Loucy (cell line): ENCODE measurements at regions not wholly inside any gene's neighbourhood (a gene's known extent, or its start where the extent isn't known, plus 50 kb on each side); places are given as distances from the start of the nearest gene placed in this dataset.

Source experiments
- H2AFZ ChIP-seq: fragments of 200-600 bp; sonication (generic); 2 replicates; pipeline ENCODE4 v1.6.0; 2016; ENCODE audit warnings: antibody characterized with exemption, mild to moderate bottlenecking, low read length, moderate library complexity
- H3F3A ChIP-seq: fragments of 200-600 bp; 2 replicates; pipeline ENCODE4 v1.6.0; 2016; ENCODE audit warnings: antibody characterized with exemption, low read depth, mild to moderate bottlenecking
- H3K27me3 ChIP-seq: fragments of 200-600 bp; sonication (generic); 2 replicates; pipeline ENCODE4 v1.6.1; 2014; ENCODE audit warnings: low read length, mild to moderate bottlenecking; ENCODE audit not compliant: insufficient read depth, poor library complexity, severe bottlenecking
- H3K36me3 ChIP-seq: fragments of 200-600 bp; sonication (generic); 2 replicates; pipeline ENCODE4 v1.6.1; 2016; ENCODE audit warnings: low read length; ENCODE audit not compliant: insufficient read depth
- H3K4me1 ChIP-seq: fragments of 200-600 bp; sonication (generic); 2 replicates; pipeline ENCODE4 v1.5.1; 2014; ENCODE audit warnings: low read length, mild to moderate bottlenecking; ENCODE audit not compliant: insufficient read depth, poor library complexity, severe bottlenecking
- H3K4me2 ChIP-seq: fragments of 200-600 bp; sonication (generic); 2 replicates; pipeline ENCODE4 v1.6.0; 2014; ENCODE audit warnings: antibody characterized with exemption, low read length, low read depth, mild to moderate bottlenecking; ENCODE audit not compliant: poor library complexity, severe bottlenecking
- H3K4me3 ChIP-seq: fragments of 200-600 bp; sonication (generic); 2 replicates; pipeline ENCODE4 v1.5.1; 2014; ENCODE audit warnings: low read length, mild to moderate bottlenecking, mixed read lengths; ENCODE audit not compliant: poor library complexity, severe bottlenecking
- H3K79me2 ChIP-seq: fragments of 200-600 bp; sonication (generic); 2 replicates; pipeline ENCODE4 v1.6.1; 2014; ENCODE audit warnings: low read length; ENCODE audit not compliant: insufficient read depth
- H3K9ac ChIP-seq: fragments of 200-600 bp; sonication (generic); 2 replicates; pipeline ENCODE4 v1.6.0; 2014; ENCODE audit warnings: mild to moderate bottlenecking, low read depth, low read length, moderate library complexity; ENCODE audit not compliant: poor library complexity, severe bottlenecking
- H3K9me2 ChIP-seq: fragments of 200-600 bp; sonication (generic); replicated peaks from 2 replicates; pipeline ENCODE4 v1.6.1; 2016; ENCODE audit warnings: low read depth, low read length, mixed read lengths
- H3K9me3 ChIP-seq: fragments of 200-600 bp; sonication (generic); 2 replicates; pipeline ENCODE4 v1.6.1; 2014; ENCODE audit warnings: mild to moderate bottlenecking, antibody characterized with exemption, low read length, low read depth; ENCODE audit not compliant: insufficient read depth
- H4K20me1 ChIP-seq: fragments of 200-600 bp; sonication (generic); 2 replicates; pipeline ENCODE4 v1.6.0; 2014; ENCODE audit warnings: antibody characterized with exemption, low read length, mild to moderate bottlenecking; ENCODE audit not compliant: insufficient read depth, poor library complexity, severe bottlenecking
- EZH2phosphoT487 ChIP-seq: fragments of 200-600 bp; IDR thresholded peaks from 2 replicates; pipeline ENCODE4 v1.6.1; 2018; ENCODE audit warnings: antibody characterized with exemption, mild to moderate bottlenecking, moderate library complexity, borderline replicate concordance
- TF ChIP-seq, protein P1 (sequence below): fragments of 200-600 bp; sonication (generic); conservative IDR thresholded peaks from 2 replicates; pipeline ENCODE4 v1.5.1; 2014; ENCODE audit warnings: mild to moderate bottlenecking, antibody characterized with exemption, low read length

DNA sequence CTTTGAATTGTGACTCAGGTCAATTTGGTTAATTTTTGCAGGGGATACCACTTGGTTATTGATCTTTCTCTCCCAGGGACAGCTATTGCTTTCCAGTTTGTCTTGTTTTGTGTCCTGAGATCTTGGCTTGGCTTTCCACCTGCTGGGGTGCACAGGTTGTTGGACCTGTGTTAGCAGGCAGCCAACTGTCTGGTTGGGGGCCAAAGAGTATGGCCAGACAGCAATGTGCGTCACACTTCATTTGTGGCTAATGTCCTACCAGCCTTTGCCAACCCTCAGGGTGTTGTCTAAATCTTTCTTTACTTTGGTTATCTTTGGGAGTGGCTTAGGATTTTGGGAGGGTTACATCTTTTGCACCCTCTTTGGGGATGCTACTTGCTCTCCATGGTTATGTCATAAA is 494.9 kb upstream of the ATP2B1 start:
- Histone ChIP-seq H3K4me2 (no peak overlapping the region), H3K9me3 (no peaks in the 10 kb centered on the region)
- TF ChIP-seq EZH2phosphoT487 = no peak
- TF ChIP-seq, protein P1, sequence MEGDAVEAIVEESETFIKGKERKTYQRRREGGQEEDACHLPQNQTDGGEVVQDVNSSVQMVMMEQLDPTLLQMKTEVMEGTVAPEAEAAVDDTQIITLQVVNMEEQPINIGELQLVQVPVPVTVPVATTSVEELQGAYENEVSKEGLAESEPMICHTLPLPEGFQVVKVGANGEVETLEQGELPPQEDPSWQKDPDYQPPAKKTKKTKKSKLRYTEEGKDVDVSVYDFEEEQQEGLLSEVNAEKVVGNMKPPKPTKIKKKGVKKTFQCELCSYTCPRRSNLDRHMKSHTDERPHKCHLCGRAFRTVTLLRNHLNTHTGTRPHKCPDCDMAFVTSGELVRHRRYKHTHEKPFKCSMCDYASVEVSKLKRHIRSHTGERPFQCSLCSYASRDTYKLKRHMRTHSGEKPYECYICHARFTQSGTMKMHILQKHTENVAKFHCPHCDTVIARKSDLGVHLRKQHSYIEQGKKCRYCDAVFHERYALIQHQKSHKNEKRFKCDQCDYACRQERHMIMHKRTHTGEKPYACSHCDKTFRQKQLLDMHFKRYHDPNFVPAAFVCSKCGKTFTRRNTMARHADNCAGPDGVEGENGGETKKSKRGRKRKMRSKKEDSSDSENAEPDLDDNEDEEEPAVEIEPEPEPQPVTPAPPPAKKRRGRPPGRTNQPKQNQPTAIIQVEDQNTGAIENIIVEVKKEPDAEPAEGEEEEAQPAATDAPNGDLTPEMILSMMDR = no peak

DNA sequence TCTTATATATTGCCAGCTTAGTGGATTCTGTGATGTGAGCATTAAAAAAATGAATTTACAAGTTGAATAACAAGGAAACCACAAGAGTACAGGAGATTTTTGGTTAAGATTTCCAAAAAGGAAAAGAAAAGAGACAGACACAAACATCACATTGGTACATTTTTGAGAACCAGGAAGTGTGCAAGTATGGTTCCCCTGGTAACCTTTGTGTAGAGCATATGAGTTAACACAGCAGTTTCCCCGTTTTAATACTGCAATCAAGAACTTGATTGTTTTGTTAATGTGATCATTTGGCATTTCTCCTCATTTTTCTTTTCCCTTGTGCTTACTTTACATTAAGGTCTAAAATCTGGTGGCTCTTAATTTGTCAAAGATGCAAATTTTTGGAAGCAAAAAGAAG is 490.4 kb upstream of the ATP2B1 start:
- no peaks in the 10 kb centered on the region for H3K36me3 ChIP-seq
- no peaks in the 10 kb centered on the region for H4K20me1 ChIP-seq
- H3K4me3 ChIP-seq = no peak overlapping the region
- TF ChIP-seq EZH2phosphoT487 = no peak
- TF ChIP-seq, protein P1 = no peak
- H3K27me3 ChIP-seq = no peaks in the 10 kb centered on the region
- no peaks in the 10 kb centered on the region for H3K9me3 ChIP-seq
- H3K4me1 ChIP-seq = peaks cover 5% of the 10 kb centered on the region
- no peak overlapping the region for H3K9ac ChIP-seq
- H3F3A ChIP-seq = no peaks in the 10 kb centered on the region
- peak overlapping the region; percentile 57; the same call in 1 of the 2 replicates for H2AFZ ChIP-seq
- H3K79me2 ChIP-seq = no peaks in the 10 kb centered on the region
- no peaks in the 10 kb centered on the region for H3K9me2 ChIP-seq
- H3K4me2 ChIP-seq = no peak overlapping the region

More for the DNA sequence above, 494.9 kb upstream of the ATP2B1 start:
- Histone ChIP-seq H3K79me2 (no peaks in the 10 kb centered on the region), H2AFZ (no peak overlapping the region), H3K9ac (no peak overlapping the region), H3K36me3 (no peaks in the 10 kb centered on the region), H3F3A (no peaks in the 10 kb centered on the region), H3K9me2 (no peaks in the 10 kb centered on the region), H4K20me1 (no peaks in the 10 kb centered on the region), H3K4me1 (peaks cover 5% of the 10 kb centered on the region), H3K4me3 (no peak overlapping the region), H3K27me3 (no peaks in the 10 kb centered on the region)

DNA sequence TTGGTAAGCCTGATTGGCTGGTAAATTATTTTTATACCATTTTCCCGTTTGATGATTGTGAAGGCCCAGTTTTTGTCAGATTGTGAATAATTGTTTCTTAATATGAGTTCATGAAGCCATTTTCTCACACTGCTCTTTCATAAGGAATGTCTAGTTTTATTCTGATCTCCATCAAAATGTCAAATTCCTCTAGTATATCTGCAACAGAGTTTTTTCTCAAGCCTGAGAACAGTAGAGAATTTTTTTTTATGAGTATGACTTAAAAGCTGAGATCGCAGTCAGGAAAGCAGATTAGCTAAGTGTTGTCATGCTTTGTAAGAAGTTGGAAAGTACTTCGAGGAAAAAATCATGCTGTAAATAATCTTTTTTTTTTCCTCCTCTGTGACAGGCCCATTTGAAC is 484.9 kb upstream of the ATP2B1 start:
- H3K36me3 ChIP-seq = no peaks in the 10 kb centered on the region
- no peaks in the 10 kb centered on the region for H3K4me1 ChIP-seq
- no peaks in the 10 kb centered on the region for H3K9me2 ChIP-seq
- no peaks in the 10 kb centered on the region for H4K20me1 ChIP-seq
- no peaks in the 10 kb centered on the region for H3K9me3 ChIP-seq
- H2AFZ ChIP-seq = no peak overlapping the region
- H3K4me3 ChIP-seq = no peak overlapping the region
- H3K27me3 ChIP-seq = no peaks in the 10 kb centered on the region
- no peaks in the 10 kb centered on the region for H3F3A ChIP-seq
- no peak overlapping the region for H3K9ac ChIP-seq
- no peak for TF ChIP-seq EZH2phosphoT487
- TF ChIP-seq, protein P1 = no peak
- H3K4me2 ChIP-seq = no peak overlapping the region
- no peaks in the 10 kb centered on the region for H3K79me2 ChIP-seq
